AG10803 (cell line): ENCODE measurements at regions not wholly inside any gene's neighbourhood (a gene's known extent, or its start where the extent isn't known, plus 50 kb on each side); places are given as distances from the start of the nearest gene placed in this dataset.

Source experiments
- DNase-seq: peaks from one replicate; pipeline ENCODE4 v3.0.0; 2010; ENCODE audit warnings: low read depth
- H3K4me3 ChIP-seq: 2 replicates; pipeline ENCODE4 v1.5.1; 2011; ENCODE audit warnings: mild to moderate bottlenecking, low read length, control low read depth
- TF ChIP-seq, protein P1 (sequence below): conservative IDR thresholded peaks from 2 replicates; pipeline ENCODE4 v1.5.1; 2011; ENCODE audit warnings: mild to moderate bottlenecking, low read length, control low read depth, inconsistent platforms

GRCh38 chr4:73929278-73929677, 52.5 kb downstream of the PF4 start:
- TF ChIP-seq, protein P1, sequence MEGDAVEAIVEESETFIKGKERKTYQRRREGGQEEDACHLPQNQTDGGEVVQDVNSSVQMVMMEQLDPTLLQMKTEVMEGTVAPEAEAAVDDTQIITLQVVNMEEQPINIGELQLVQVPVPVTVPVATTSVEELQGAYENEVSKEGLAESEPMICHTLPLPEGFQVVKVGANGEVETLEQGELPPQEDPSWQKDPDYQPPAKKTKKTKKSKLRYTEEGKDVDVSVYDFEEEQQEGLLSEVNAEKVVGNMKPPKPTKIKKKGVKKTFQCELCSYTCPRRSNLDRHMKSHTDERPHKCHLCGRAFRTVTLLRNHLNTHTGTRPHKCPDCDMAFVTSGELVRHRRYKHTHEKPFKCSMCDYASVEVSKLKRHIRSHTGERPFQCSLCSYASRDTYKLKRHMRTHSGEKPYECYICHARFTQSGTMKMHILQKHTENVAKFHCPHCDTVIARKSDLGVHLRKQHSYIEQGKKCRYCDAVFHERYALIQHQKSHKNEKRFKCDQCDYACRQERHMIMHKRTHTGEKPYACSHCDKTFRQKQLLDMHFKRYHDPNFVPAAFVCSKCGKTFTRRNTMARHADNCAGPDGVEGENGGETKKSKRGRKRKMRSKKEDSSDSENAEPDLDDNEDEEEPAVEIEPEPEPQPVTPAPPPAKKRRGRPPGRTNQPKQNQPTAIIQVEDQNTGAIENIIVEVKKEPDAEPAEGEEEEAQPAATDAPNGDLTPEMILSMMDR = no peak
- no peak overlapping the region for H3K4me3 ChIP-seq
- DNase-seq = no peak

GRCh38 chr4:73923631-73923937, 54.4 kb downstream of the CXCL1 start:
- H3K4me3 ChIP-seq = no peak overlapping the region
- no peak for DNase-seq
- TF ChIP-seq, protein P1 = no peak

DNA sequence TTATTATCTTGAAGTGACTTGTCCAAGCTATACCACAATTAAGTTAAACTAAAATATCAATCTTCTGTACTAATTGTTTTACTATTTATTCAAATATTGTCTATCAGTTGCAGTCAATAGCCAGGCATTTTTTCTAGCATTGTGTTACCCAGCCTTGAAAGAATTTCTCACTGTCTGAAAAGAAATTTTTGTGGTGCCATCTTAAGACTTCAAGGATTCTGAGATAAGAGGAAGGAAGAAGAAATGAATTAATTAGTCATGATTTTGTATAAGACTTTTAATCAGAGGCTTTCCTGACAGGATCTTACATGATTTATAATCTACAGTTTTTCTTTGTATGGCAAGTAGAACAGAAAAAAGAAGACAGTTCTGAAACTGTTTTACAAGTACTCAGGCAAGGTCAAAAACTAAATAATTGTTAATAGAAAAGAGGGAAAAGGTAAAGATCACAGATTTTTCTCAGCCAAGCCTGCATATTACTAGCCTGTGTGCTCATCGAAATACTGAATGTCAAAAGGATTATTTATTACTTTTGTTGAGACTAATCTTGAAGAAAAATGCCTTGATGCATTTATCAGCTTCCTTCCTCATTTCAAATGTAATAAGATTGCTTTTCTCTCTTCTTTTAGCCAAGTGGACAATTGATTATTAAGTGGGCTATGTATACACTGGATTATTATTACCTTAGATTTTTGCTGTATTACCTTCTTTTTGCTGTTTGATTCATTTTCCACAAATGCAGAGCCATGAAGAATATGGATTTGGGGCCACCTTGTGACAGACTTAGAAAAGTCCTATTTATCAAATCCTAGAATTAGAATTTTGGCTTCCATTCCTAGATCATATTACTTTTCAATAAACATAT, 53.8 kb downstream of the CXCL1 start:
- DNase-seq = peak; percentile 58
- H3K4me3 ChIP-seq = no peak overlapping the region
- TF ChIP-seq, protein P1 = peak; percentile 68

DNA sequence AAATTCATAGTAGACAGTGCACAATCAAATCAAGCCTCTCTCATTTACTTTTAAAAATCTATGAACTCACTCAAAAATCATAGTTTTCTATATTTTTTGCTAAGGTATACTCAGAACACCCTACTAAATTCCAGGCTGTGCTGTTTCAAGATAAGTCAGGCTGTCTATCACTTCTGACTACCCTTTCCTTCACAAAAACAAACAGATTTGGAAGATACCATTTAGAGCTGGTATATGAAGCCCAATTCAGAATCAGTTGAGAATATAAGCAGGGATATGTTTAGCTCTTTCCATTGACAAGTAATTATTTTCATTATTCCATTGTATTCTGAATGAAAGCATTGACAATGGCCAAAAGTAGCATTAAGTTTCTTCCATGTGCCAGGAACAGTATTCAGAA, 53.1 kb downstream of the CXCL1 start:
- H3K4me3 ChIP-seq = no peak overlapping the region
- no peak for DNase-seq

More for the DNA sequence above, 53.1 kb downstream of the CXCL1 start:
- TF ChIP-seq, protein P1 = no peak
